Liver (tissue), 8 donors: ENCODE measurements at regions not wholly inside any gene's neighbourhood (a gene's known extent, or its start where the extent isn't known, plus 50 kb on each side); places are given as distances from the start of the nearest gene placed in this dataset.

ENCODE experiments used
- DNase-seq: peaks from one replicate; pipeline ENCODE4 v3.0.0-alpha.2; 2017; ENCODE audit warnings: low spot score
- H3K27ac ChIP-seq, 2 donors: one replicate each; pipeline ENCODE4 v1.7.0; 2013; ENCODE audit warnings: inconsistent platforms in 2 of 2, low read length in 2 of 2, control low read depth in 1 of 2, low read depth in 1 of 2, mild to moderate bottlenecking in 1 of 2
- H3K27me3 ChIP-seq, 4 donors: one replicate each; pipeline versions ENCODE4 v1.6.1 to v1.7.0; 2013; ENCODE audit warnings: low read length in 3 of 4, inconsistent platforms in 1 of 4, mild to moderate bottlenecking in 1 of 4, moderate library complexity in 1 of 4; ENCODE audit not compliant: control insufficient read depth in 4 of 4, insufficient read depth in 4 of 4
- H3K36me3 ChIP-seq, 4 donors: one replicate each; pipeline versions ENCODE4 v1.6.1 to v1.7.0; 2013; ENCODE audit warnings: low read length in 3 of 4, mild to moderate bottlenecking in 3 of 4, low read depth in 1 of 4, moderate library complexity in 1 of 4; ENCODE audit not compliant: control insufficient read depth in 4 of 4, insufficient read depth in 3 of 4
- H3K4me1 ChIP-seq, 4 donors: one replicate each; pipeline versions ENCODE4 v1.6.1 to v1.7.0; 2013; ENCODE audit warnings: low read length in 3 of 4, mild to moderate bottlenecking in 3 of 4, moderate library complexity in 1 of 4; ENCODE audit not compliant: control insufficient read depth in 4 of 4, insufficient read depth in 4 of 4
- H3K4me3 ChIP-seq, 3 donors: one replicate each; pipeline versions ENCODE4 v1.6.1 to v1.7.0; 2013; ENCODE audit warnings: low read length in 3 of 3, control low read depth in 1 of 3, low read depth in 1 of 3, mild to moderate bottlenecking in 1 of 3
- H3K9ac ChIP-seq, 2 donors: one replicate each; pipeline ENCODE4 v1.7.0; 2013; ENCODE audit warnings: low read length in 2 of 2, mild to moderate bottlenecking in 2 of 2, moderate library complexity in 2 of 2, control low read depth in 1 of 2, low read depth in 1 of 2
- H3K9me3 ChIP-seq, 4 donors: one replicate each; pipeline versions ENCODE4 v1.6.1 to v1.7.0; 2013; ENCODE audit warnings: low read length in 3 of 4; ENCODE audit not compliant: control insufficient read depth in 4 of 4
- CTCF ChIP-seq: fragments of 150-350 bp; IDR thresholded peaks from 2 replicates; pipeline ENCODE4 v1.5.1; 2017; ENCODE audit warnings: improper control_type of control experiment, low read depth, low read length; ENCODE audit not compliant: missing input control
- EGR1 ChIP-seq, 2 donors: IDR thresholded peaks; 2 replicates each; pipeline ENCODE4 v1.6.1; 2016 to 2018; ENCODE audit warnings: antibody characterized with exemption in 2 of 2, low read depth in 2 of 2
- FOXA1 ChIP-seq: IDR thresholded peaks from 2 replicates; pipeline ENCODE4 v1.6.1; 2016; ENCODE audit warnings: antibody characterized with exemption
- FOXA2 ChIP-seq: IDR thresholded peaks from 2 replicates; pipeline ENCODE4 v1.6.1; 2016; ENCODE audit warnings: antibody characterized with exemption
- GABPA ChIP-seq, 2 donors: IDR thresholded peaks in 1 of 2; conservative IDR thresholded peaks in 1 of 2; 2 replicates each; pipeline ENCODE4 v1.6.1; 2016; ENCODE audit warnings: antibody characterized with exemption in 2 of 2, mild to moderate bottlenecking in 1 of 2, moderate library complexity in 1 of 2
- HNF4A ChIP-seq, 2 donors: conservative IDR thresholded peaks; 2 replicates each; pipeline ENCODE4 v1.6.1; 2016; ENCODE audit warnings: antibody characterized with exemption in 2 of 2, mild to moderate bottlenecking in 2 of 2
- HNF4G ChIP-seq: IDR thresholded peaks from 2 replicates; pipeline ENCODE4 v1.6.1; 2016; ENCODE audit warnings: antibody characterized with exemption
- JUND ChIP-seq, 2 donors: IDR thresholded peaks; 2 replicates each; pipeline ENCODE4 v1.6.1; 2016; ENCODE audit warnings: antibody characterized with exemption in 2 of 2
- NR2F2 ChIP-seq: IDR thresholded peaks from 2 replicates; pipeline ENCODE4 v1.6.1; 2016; ENCODE audit warnings: antibody characterized with exemption
- RAD21 ChIP-seq, 2 donors: IDR thresholded peaks; 2 replicates each; pipeline ENCODE4 v1.6.1; 2016; ENCODE audit warnings: antibody characterized with exemption in 2 of 2, mild to moderate bottlenecking in 2 of 2
- RXRA ChIP-seq, 2 donors: IDR thresholded peaks; 2 replicates each; pipeline ENCODE4 v1.6.1; 2017 to 2018; ENCODE audit warnings: antibody characterized with exemption in 2 of 2, mild to moderate bottlenecking in 1 of 2
- SP1 ChIP-seq: IDR thresholded peaks from 2 replicates; pipeline ENCODE4 v1.6.1; 2018; ENCODE audit warnings: antibody characterized with exemption, mild to moderate bottlenecking
- TAF1 ChIP-seq: conservative IDR thresholded peaks from 2 replicates; pipeline ENCODE4 v1.6.1; 2016; ENCODE audit warnings: antibody characterized with exemption, mild to moderate bottlenecking
- YY1 ChIP-seq: IDR thresholded peaks from 2 replicates; pipeline ENCODE4 v1.6.1; 2016; ENCODE audit warnings: antibody characterized with exemption, mild to moderate bottlenecking
- ZBTB33 ChIP-seq: IDR thresholded peaks from 2 replicates; pipeline ENCODE4 v1.6.1; 2016; ENCODE audit warnings: antibody characterized with exemption
- WGBS: extraction: QIAGEN DNeasy Blood & Tissue Kit; methylation state at CpG from one replicate; pipeline ENCODE4 v1.1.7; 2013; 5-methylcytosine and 5-hydroxymethylcytosine counted together
- TF ChIP-seq, protein P1 (sequence below): IDR thresholded peaks from 2 replicates; pipeline ENCODE4 v1.6.1; 2016; ENCODE audit warnings: antibody characterized with exemption
- TF ChIP-seq, protein P2 (sequence below): IDR thresholded peaks from 2 replicates; pipeline ENCODE4 v1.6.1; 2016; ENCODE audit warnings: antibody characterized with exemption, mild to moderate bottlenecking
- TF ChIP-seq, protein P3 (sequence below): IDR thresholded peaks from 2 replicates; pipeline ENCODE4 v1.6.1; 2016; ENCODE audit warnings: antibody characterized with exemption
- donor health status: healthy.
- donor health status: healthy.
- donor health status: healthy.
- donor health status: healthy.
- donor health status: healthy.

DNA sequence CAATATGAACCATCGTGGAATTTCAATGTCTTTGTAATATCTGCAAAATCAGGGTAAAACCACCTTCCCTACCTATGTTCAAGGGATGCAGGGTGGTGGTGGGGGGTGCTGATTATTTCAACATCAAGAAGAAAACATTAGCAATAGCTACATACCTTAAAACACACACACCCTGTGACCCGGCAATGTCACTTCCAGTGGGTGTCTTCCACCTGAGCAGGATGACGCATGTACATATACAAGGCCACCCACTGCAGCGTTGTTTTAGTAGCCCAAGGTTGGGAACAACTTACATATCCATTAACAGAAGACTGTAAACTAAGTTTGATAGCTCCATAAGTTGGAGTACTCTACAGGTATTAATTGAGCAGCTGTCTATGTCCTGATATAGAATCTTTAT is 62.6 kb upstream of the SIRPG start:
- TF ChIP-seq RAD21 (IDR thresholded peaks at IDR 0.05) (no peak), FOXA1 (no peak), ZBTB33 (no peak), GABPA (IDR thresholded peaks at IDR 0.05 in 1 of 2, conservative IDR thresholded peaks at IDR 0.05 in 1 of 2) (no peak), JUND (IDR thresholded peaks at IDR 0.05) (no peak), CTCF (no peak), TAF1 (no peak), RXRA (IDR thresholded peaks at IDR 0.05) (no peak)
- Histone ChIP-seq H3K9me3 (no peaks in the 10 kb centered on the region), H3K36me3 (no peaks in the 10 kb centered on the region), H3K27me3 (no peaks in the 10 kb centered on the region), H3K4me1 (no peaks in the 10 kb centered on the region), H3K9ac (no peak overlapping the region), H3K27ac (no peak overlapping the region), H3K4me3 (no peak overlapping the region)
- no peak for DNase-seq
- WGBS: 91% methylated on average over 4 of the region's 4 CpGs

GRCh38 chr20:1718604-1719384 is 61.2 kb upstream of the SIRPG start:
- no peak overlapping the region for H3K9ac ChIP-seq
- no peaks in the 10 kb centered on the region for H3K9me3 ChIP-seq
- H3K27me3 ChIP-seq: no peaks in the 10 kb centered on the region
- no peak overlapping the region for H3K27ac ChIP-seq
- WGBS: 70% methylated on average over 8 of the region's 8 CpGs
- no peak overlapping the region for H3K4me3 ChIP-seq
- DNase-seq: no peak
- no peaks in the 10 kb centered on the region for H3K36me3 ChIP-seq
- TF ChIP-seq GABPA (IDR thresholded peaks at IDR 0.05 in 1 of 2, conservative IDR thresholded peaks at IDR 0.05 in 1 of 2) (no peak), HNF4G (no peak), FOXA1 (no peak), YY1 (no peak), HNF4A (conservative IDR thresholded peaks at IDR 0.05) (no peak), CTCF (no peak), FOXA2 (no peak), SP1 (no peak), NR2F2 (no peak), JUND (IDR thresholded peaks at IDR 0.05) (no peak), TAF1 (no peak), ZBTB33 (no peak), RAD21 (IDR thresholded peaks at IDR 0.05) (no peak), EGR1 (IDR thresholded peaks at IDR 0.05; ENCODE audit: low read depth in 2 of 2) (no peak), RXRA (IDR thresholded peaks at IDR 0.05) (no peak)
- TF ChIP-seq, protein P1, sequence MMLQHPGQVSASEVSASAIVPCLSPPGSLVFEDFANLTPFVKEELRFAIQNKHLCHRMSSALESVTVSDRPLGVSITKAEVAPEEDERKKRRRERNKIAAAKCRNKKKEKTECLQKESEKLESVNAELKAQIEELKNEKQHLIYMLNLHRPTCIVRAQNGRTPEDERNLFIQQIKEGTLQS: no peak
- TF ChIP-seq, protein P2, sequence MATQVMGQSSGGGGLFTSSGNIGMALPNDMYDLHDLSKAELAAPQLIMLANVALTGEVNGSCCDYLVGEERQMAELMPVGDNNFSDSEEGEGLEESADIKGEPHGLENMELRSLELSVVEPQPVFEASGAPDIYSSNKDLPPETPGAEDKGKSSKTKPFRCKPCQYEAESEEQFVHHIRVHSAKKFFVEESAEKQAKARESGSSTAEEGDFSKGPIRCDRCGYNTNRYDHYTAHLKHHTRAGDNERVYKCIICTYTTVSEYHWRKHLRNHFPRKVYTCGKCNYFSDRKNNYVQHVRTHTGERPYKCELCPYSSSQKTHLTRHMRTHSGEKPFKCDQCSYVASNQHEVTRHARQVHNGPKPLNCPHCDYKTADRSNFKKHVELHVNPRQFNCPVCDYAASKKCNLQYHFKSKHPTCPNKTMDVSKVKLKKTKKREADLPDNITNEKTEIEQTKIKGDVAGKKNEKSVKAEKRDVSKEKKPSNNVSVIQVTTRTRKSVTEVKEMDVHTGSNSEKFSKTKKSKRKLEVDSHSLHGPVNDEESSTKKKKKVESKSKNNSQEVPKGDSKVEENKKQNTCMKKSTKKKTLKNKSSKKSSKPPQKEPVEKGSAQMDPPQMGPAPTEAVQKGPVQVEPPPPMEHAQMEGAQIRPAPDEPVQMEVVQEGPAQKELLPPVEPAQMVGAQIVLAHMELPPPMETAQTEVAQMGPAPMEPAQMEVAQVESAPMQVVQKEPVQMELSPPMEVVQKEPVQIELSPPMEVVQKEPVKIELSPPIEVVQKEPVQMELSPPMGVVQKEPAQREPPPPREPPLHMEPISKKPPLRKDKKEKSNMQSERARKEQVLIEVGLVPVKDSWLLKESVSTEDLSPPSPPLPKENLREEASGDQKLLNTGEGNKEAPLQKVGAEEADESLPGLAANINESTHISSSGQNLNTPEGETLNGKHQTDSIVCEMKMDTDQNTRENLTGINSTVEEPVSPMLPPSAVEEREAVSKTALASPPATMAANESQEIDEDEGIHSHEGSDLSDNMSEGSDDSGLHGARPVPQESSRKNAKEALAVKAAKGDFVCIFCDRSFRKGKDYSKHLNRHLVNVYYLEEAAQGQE: no peak
- TF ChIP-seq, protein P3, sequence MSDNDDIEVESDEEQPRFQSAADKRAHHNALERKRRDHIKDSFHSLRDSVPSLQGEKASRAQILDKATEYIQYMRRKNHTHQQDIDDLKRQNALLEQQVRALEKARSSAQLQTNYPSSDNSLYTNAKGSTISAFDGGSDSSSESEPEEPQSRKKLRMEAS: no peak
- H3K4me1 ChIP-seq: no peaks in the 10 kb centered on the region
